ENCODE measurements at regions not wholly inside any gene's neighbourhood (a gene's known extent, or its start where the extent isn't known, plus 50 kb on each side); places are given as distances from the start of the nearest gene placed in this dataset.

DNA sequence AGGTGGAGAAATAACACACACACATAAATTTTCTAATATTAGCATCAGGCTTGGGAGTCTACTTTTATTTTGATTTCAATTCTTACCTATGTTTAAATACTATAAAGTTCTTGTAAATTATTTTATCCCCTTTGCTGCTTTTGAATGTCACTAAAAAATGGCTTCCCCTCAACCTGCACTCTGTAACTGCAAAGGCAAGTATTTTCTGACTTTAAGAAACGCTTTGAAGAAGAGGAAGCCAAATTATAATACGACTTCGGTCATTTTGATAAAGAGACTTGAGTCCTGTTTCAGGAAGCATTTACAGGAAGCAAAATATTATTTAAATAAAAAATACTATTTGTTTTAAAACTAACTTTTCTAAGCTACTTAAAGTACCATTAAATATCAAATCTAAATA is 627.7 kb upstream of the AGTR1 start:
- H4K8ac ChIP-seq (ENCODE audit: low read depth in 2 of 2, low read length in 2 of 2): no peak overlapping the region
- H4K5ac ChIP-seq (ENCODE audit: low read depth, low read length): no peak overlapping the region
- intact Hi-C loops (cut with micrococcal nuclease) (loop anchor here (10.0 kb wide), 3 partner anchors 295 to 1425 kb away; no protein-coding TSS in a partner anchor), dilution Hi-C loops (cut with HindIII; ENCODE audit: low sequenced_read_pairs, unreplicated experiment) (no loop called here), in situ Hi-C loops (cut with MboI; ENCODE audit: low sequenced_read_pairs) (no loop called here)
- no peak overlapping the region for H3K23ac ChIP-seq (ENCODE audit: low read depth, low read length)
- ATAC-seq (ENCODE audit: low read depth) (no peak), DNase-seq (no peak)
- H3K4ac ChIP-seq (ENCODE audit: low read depth, low read length): no peak overlapping the region
- H3K18ac ChIP-seq (ENCODE audit: low read depth, low read length): no peak overlapping the region
- no peak overlapping the region for H3K27ac ChIP-seq (ENCODE audit: insufficient read depth, low read length)
- no peak overlapping the region for H2BK5ac ChIP-seq (ENCODE audit: low read depth, low read length, poor library complexity, severe bottlenecking)
- no peak overlapping the region for H4K91ac ChIP-seq (ENCODE audit: insufficient read depth, low read depth, low read length)
- no peaks in the 10 kb centered on the region for H3K9me1 ChIP-seq (ENCODE audit: insufficient read depth, low read length)
- no peak overlapping the region for H3K14ac ChIP-seq (replicated peaks; ENCODE audit: low read depth, low read length)
- H3K9ac ChIP-seq (ENCODE audit: low read depth, low read length): no peak overlapping the region
- H2BK120ac ChIP-seq (ENCODE audit: low read depth, low read length): no peak overlapping the region
- no peaks in the 10 kb centered on the region for H3K79me1 ChIP-seq (ENCODE audit: low read depth in 1 of 2, low read length in 2 of 2)
- H3K56ac ChIP-seq (ENCODE audit: extremely low read depth, insufficient read depth, low read length): no peak overlapping the region
- no peaks in the 10 kb centered on the region for H3K4me1 ChIP-seq (ENCODE audit: control insufficient read depth, insufficient read depth, low read length)
- H3K4me3 ChIP-seq (ENCODE audit: insufficient read depth, low read depth, low read length): no peak overlapping the region
- no peak overlapping the region for H2AFZ ChIP-seq (replicated peaks; ENCODE audit: low read length, poor library complexity)
- H2AK5ac ChIP-seq (ENCODE audit: low read depth, low read length): no peak overlapping the region
- TF ChIP-seq FOS (IDR thresholded peaks at IDR 0.05; ENCODE audit: low read depth, low read length) (no peak), RCOR1 (IDR thresholded peaks at IDR 0.05; ENCODE audit: insufficient replicate concordance, low read length) (no peak)
- TF ChIP-seq, protein P1, sequence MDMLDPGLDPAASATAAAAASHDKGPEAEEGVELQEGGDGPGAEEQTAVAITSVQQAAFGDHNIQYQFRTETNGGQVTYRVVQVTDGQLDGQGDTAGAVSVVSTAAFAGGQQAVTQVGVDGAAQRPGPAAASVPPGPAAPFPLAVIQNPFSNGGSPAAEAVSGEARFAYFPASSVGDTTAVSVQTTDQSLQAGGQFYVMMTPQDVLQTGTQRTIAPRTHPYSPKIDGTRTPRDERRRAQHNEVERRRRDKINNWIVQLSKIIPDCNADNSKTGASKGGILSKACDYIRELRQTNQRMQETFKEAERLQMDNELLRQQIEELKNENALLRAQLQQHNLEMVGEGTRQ (IDR thresholded peaks at IDR 0.05; ENCODE audit: low read depth, low read length): no peak
- POLR2A ChIA-PET (ENCODE audit: unreplicated experiment): no interaction called here
- H3K9me3 ChIP-seq (ENCODE audit: control insufficient read depth, insufficient read depth, low read length): no peaks in the 10 kb centered on the region
- H3K4me2 ChIP-seq (ENCODE audit: low read depth, low read length): no peak overlapping the region
- H4K20me1 ChIP-seq (ENCODE audit: insufficient read depth, low read length): no peaks in the 10 kb centered on the region
- CTCF ChIA-PET: no interaction called here
- no peaks in the 10 kb centered on the region for H3K27me3 ChIP-seq (ENCODE audit: control insufficient read depth, insufficient read depth, low read length)
- no peak overlapping the region for H2AK9ac ChIP-seq (replicated peaks; ENCODE audit: low read depth, low read length, poor library complexity)
- BruUV-seq (replicated peaks): no TSS peak
- no peaks in the 10 kb centered on the region for H3K36me3 ChIP-seq (ENCODE audit: control insufficient read depth, insufficient read depth, low read length)
- no peak overlapping the region for H2BK15ac ChIP-seq (ENCODE audit: low read depth, low read length)
- no CpG with 5 or more reads among the region's 3 CpGs for WGBS, 2 experiments (ENCODE audit: extremely low coverage in 2 of 2, insufficient read length in 1 of 2)
- no peak overlapping the region for H2BK20ac ChIP-seq (ENCODE audit: low read depth, low read length)

Measured in IMR-90 (cell line).